ENCODE measurements at regions not wholly inside any gene's neighbourhood (a gene's known extent, or its start where the extent isn't known, plus 50 kb on each side); places are given as distances from the start of the nearest gene placed in this dataset.

- TF ChIP-seq CTCF (IDR thresholded peaks at IDR 0.05) (no peak), POLR2A (IDR thresholded peaks at IDR 0.05) (no peak)
These were observed 57.2 kb downstream of the ZZZ3 start for GRCh38 chr1:77625250-77625649.
